Skeletal muscle satellite cell (primary cell): ENCODE measurements at regions not wholly inside any gene's neighbourhood (a gene's known extent, or its start where the extent isn't known, plus 50 kb on each side); places are given as distances from the start of the nearest gene placed in this dataset.

Source experiments
- H3K27me3 ChIP-seq: 2 replicates; pipeline ENCODE4 v1.7.0; 2013; ENCODE audit warnings: low read length; ENCODE audit not compliant: control insufficient read depth, insufficient read depth
- H3K36me3 ChIP-seq: 2 replicates; pipeline ENCODE4 v1.7.0; 2013; ENCODE audit warnings: mild to moderate bottlenecking, control low read depth, low read length; ENCODE audit not compliant: insufficient read depth
- H3K4me1 ChIP-seq: 2 replicates; pipeline ENCODE4 v1.7.0; 2013; ENCODE audit warnings: low read length; ENCODE audit not compliant: control insufficient read depth, insufficient read depth
- H3K4me2 ChIP-seq: 2 replicates; pipeline ENCODE4 v1.7.0; 2013; ENCODE audit warnings: mild to moderate bottlenecking, low read length
- H3K4me3 ChIP-seq: 2 replicates; pipeline ENCODE4 v1.7.0; 2013; ENCODE audit warnings: low read length
- H3K9ac ChIP-seq: 2 replicates; pipeline ENCODE4 v1.7.0; 2013; ENCODE audit warnings: mild to moderate bottlenecking, low read depth, low read length, moderate library complexity
- H3K9me3 ChIP-seq: replicated peaks from 2 replicates; pipeline ENCODE4 v1.7.0; 2013; ENCODE audit warnings: mild to moderate bottlenecking, control low read depth, low read length

GRCh38 chr2:16155366-16155765 lies 215.0 kb downstream of the MYCN start:
- no peaks in the 10 kb centered on the region for H3K36me3 ChIP-seq
- H3K4me1 ChIP-seq, result no peaks in the 10 kb centered on the region
- no peaks in the 10 kb centered on the region for H3K27me3 ChIP-seq
- H3K9me3 ChIP-seq, result peaks cover 3% of the 10 kb centered on the region
- no peak overlapping the region for H3K4me2 ChIP-seq
- H3K9ac ChIP-seq, result no peak overlapping the region
- H3K4me3 ChIP-seq, result no peak overlapping the region

- Histone ChIP-seq H3K4me3 (no peak overlapping the region), H3K4me2 (no peak overlapping the region), H3K27me3 (no peaks in the 10 kb centered on the region), H3K9me3 (peaks cover 3% of the 10 kb centered on the region), H3K36me3 (no peaks in the 10 kb centered on the region), H3K9ac (no peak overlapping the region), H3K4me1 (no peaks in the 10 kb centered on the region)
Observed at GRCh38 chr2:16154501-16155280, 214.3 kb downstream of the MYCN start.

- H3K36me3 ChIP-seq, result no peaks in the 10 kb centered on the region
- no peak overlapping the region for H3K4me2 ChIP-seq
- no peaks in the 10 kb centered on the region for H3K4me1 ChIP-seq
- no peak overlapping the region for H3K9ac ChIP-seq
- peaks cover 3% of the 10 kb centered on the region for H3K9me3 ChIP-seq
- H3K4me3 ChIP-seq, result no peak overlapping the region
- no peaks in the 10 kb centered on the region for H3K27me3 ChIP-seq
Observed at GRCh38 chr2:16154061-16154460, 213.7 kb downstream of the MYCN start.

GRCh38 chr2:16153754-16154035 lies 213.3 kb downstream of the MYCN start:
- no peak overlapping the region for H3K4me2 ChIP-seq
- H3K9me3 ChIP-seq, result peaks cover 3% of the 10 kb centered on the region
- H3K36me3 ChIP-seq, result no peaks in the 10 kb centered on the region
- H3K4me3 ChIP-seq, result no peak overlapping the region
- H3K4me1 ChIP-seq, result no peaks in the 10 kb centered on the region
- no peak overlapping the region for H3K9ac ChIP-seq
- H3K27me3 ChIP-seq, result no peaks in the 10 kb centered on the region

GRCh38 chr2:16152928-16153753 lies 212.8 kb downstream of the MYCN start:
- Histone ChIP-seq H3K27me3 (no peaks in the 10 kb centered on the region), H3K9ac (no peak overlapping the region), H3K4me1 (no peaks in the 10 kb centered on the region), H3K4me2 (no peak overlapping the region), H3K9me3 (peaks cover 3% of the 10 kb centered on the region), H3K4me3 (no peak overlapping the region), H3K36me3 (no peaks in the 10 kb centered on the region)

GRCh38 chr2:16152071-16152927 lies 211.9 kb downstream of the MYCN start:
- H3K4me2 ChIP-seq, result no peak overlapping the region
- no peaks in the 10 kb centered on the region for H3K4me1 ChIP-seq
- peaks cover 3% of the 10 kb centered on the region for H3K9me3 ChIP-seq
- no peak overlapping the region for H3K9ac ChIP-seq
- no peaks in the 10 kb centered on the region for H3K36me3 ChIP-seq
- no peaks in the 10 kb centered on the region for H3K27me3 ChIP-seq
- no peak overlapping the region for H3K4me3 ChIP-seq

GRCh38 chr2:16151651-16152050 lies 211.3 kb downstream of the MYCN start:
- H3K4me1 ChIP-seq, result no peaks in the 10 kb centered on the region
- no peak overlapping the region for H3K4me3 ChIP-seq
- no peaks in the 10 kb centered on the region for H3K36me3 ChIP-seq
- no peaks in the 10 kb centered on the region for H3K27me3 ChIP-seq
- no peak overlapping the region for H3K9ac ChIP-seq
- no peak overlapping the region for H3K4me2 ChIP-seq
- H3K9me3 ChIP-seq, result peaks cover 3% of the 10 kb centered on the region

- Histone ChIP-seq H3K4me3 (no peak overlapping the region), H3K36me3 (no peaks in the 10 kb centered on the region), H3K27me3 (no peaks in the 10 kb centered on the region), H3K9ac (no peak overlapping the region), H3K4me2 (no peak overlapping the region), H3K4me1 (no peaks in the 10 kb centered on the region), H3K9me3 (peaks cover 3% of the 10 kb centered on the region)
Observed at GRCh38 chr2:16151281-16151570, 210.9 kb downstream of the MYCN start.

GRCh38 chr2:16150456-16151280 lies 210.3 kb downstream of the MYCN start:
- Histone ChIP-seq H3K9ac (no peak overlapping the region), H3K27me3 (no peaks in the 10 kb centered on the region), H3K9me3 (peaks cover 3% of the 10 kb centered on the region)

GRCh38 chr2:16149349-16150243 lies 209.2 kb downstream of the MYCN start:
- no peak overlapping the region for H3K4me2 ChIP-seq
- peaks cover 3% of the 10 kb centered on the region for H3K9me3 ChIP-seq
- no peaks in the 10 kb centered on the region for H3K27me3 ChIP-seq
- H3K4me3 ChIP-seq, result no peak overlapping the region
- no peak overlapping the region for H3K9ac ChIP-seq
- no peaks in the 10 kb centered on the region for H3K4me1 ChIP-seq
- H3K36me3 ChIP-seq, result no peaks in the 10 kb centered on the region

More at GRCh38 chr2:16150456-16151280, 210.3 kb downstream of the MYCN start:
- Histone ChIP-seq H3K4me1 (no peaks in the 10 kb centered on the region), H3K4me2 (no peak overlapping the region), H3K36me3 (no peaks in the 10 kb centered on the region), H3K4me3 (no peak overlapping the region)
